Stimulated activated CD8-positive, alpha-beta memory T cell treated with anti-CD3 and anti-CD28 coated beads, Interleukin-15, amount 100 ng/mL, for 48 hours (primary cell): ENCODE measurements at regions not wholly inside any gene's neighbourhood (a gene's known extent, or its start where the extent isn't known, plus 50 kb on each side); places are given as distances from the start of the nearest gene placed in this dataset.

Experiments used
- DNase-seq, 2 donors: peaks; one replicate each; pipeline ENCODE4 v3.0.0-alpha.2; 2020; ENCODE audit warnings: low read depth in 2 of 2

DNA sequence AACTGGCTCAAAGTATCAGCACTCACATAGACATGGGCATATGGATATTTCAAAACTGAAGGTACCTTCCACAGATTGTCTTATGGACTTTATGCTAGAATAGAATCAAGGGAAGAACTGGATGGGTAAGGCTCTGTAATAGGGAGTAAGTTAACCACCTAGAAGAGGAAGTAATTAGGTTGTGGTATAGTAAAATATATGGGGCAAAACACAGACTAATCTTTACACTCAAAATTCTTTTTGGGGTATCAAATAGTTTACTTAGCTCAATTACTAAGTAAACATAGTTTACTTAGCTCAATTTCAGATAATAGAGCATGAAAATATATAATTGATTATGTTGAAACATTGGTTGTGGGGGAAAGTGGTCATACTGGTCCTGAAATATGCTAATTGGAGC is 94.2 kb upstream of the ATXN1 start:
- no peak for DNase-seq

DNA sequence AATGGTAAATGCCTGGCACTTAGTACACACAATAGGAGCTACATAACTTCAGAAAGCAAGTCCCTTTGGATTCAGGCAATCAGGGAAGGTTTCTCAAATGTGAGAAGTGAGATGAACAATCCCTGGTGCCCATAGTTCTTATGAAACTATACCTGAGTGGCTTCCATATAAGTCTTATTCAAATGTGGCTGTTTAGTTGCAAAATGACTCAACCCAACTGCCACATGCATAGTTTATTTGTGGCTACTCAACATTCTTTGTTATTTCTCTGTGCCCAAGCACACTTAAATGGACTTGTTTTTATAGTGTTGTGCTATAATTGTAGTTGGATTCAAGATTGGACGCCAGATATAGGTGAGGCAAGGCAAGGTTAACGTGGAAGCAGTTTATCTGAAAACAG is 93.7 kb upstream of the ATXN1 start:
- no peak for DNase-seq

DNA sequence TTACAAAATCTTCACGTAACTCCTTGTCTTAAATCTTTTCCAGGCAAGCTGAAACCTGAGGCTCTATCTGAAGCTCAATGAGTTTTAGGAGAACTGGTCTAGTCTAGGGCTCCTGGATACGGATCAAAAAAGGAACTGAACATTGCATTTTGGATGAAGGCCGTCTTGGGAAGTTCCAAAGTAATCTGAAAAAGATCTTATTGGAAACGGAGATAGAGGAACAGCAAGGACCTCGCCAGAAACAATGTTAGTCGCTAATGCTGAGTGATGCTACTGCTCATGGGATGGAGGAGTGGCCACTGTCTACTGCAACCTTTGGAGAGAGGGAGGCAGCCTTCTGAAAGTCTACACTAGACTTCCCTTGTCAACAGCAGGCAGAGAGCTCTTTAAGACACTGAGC is 91.4 kb upstream of the ATXN1 start:
- no peak for DNase-seq

DNA sequence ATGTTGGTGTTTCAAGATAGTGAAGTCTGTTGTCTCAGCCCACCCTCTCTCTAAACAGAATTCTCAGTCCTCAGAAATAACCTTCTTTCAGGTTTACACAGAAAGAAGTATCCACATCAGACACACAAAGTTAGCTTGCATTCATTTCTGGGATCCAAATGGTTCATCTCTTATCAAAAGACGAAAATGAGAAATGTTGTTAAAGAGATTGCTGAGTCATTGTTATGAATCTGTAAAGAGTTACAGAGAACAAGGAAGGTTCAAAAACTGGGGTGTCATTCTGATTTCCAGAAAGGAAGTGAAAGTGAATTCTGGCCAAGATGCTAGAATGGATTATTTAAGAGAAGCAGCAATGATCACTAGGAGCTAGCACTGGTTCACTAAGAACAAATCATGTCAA is 90.5 kb upstream of the ATXN1 start:
- DNase-seq, result no peak

DNA sequence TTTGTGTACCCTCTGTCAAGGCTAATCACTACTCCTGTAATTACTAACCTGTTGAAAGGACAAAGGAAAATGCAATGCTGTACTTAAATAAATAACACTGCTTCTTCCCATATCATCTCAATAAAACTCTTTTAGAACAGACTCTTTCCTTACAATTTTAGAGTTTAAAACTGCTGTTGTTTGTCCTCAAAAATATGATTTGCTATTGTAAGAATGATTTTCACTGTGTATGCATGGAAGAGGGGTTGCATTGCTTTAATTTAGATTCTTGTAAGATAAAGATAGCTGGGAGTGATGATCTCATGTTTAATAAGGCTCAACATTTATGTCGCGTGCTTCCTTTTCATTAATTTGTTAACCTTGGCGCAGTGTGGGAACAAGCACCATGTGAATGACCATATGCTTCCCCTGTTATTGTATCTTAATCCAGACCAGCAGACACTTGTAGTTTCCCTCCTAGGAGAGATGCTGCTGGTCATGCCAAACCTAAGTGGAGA is 89.8 kb upstream of the ATXN1 start:
- DNase-seq, result no peak

DNA sequence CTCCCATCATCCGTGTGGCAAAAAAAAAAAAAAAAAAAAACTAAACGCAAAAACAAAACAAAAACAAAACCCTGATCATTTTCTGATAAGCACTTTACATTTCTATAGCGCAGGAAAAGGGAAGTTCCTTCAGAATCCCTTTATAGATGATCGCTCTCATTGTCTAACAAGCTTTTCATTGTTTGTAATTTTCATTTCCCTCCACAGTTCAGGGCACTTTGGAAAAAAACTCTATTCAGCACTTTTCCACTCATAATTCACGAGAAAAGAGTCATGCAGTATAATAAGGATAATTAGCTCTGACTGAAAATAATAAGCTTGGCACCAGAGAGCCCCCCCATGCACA is 89.4 kb upstream of the ATXN1 start:
- DNase-seq, result no peak

DNA sequence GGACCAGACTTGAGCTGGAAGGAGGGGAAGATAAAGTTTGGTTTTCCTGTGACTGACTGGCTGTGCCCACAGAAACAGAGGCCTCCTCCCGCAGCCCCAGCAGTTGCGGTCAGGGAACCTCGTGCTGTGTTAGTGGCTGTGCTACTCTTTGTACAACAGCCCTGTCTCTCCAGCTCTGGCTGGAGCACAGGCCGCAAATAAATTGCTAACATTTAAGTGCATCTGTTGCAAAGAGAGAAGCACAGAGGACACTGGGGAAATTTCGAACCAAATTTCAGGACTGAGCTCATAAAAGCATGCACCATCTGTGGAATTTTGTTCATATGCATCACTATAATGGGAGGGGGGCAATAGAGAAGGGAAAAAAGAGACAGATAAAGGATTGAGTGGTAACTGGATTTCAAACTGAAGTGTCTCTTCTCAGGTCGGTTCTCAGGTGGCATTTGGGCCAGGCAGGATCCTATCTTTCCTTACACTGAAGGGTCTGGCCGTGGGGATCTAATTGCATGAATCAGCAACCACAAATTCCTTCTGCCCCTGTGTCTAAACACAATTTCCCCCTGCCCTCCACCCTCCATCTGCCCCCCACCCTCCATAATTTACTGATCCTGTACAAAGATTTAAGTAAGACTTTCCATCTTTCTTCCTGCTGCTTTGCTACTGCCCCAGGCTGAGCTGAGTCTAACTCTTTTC is 88.9 kb upstream of the ATXN1 start:
- DNase-seq, result no peak

DNA sequence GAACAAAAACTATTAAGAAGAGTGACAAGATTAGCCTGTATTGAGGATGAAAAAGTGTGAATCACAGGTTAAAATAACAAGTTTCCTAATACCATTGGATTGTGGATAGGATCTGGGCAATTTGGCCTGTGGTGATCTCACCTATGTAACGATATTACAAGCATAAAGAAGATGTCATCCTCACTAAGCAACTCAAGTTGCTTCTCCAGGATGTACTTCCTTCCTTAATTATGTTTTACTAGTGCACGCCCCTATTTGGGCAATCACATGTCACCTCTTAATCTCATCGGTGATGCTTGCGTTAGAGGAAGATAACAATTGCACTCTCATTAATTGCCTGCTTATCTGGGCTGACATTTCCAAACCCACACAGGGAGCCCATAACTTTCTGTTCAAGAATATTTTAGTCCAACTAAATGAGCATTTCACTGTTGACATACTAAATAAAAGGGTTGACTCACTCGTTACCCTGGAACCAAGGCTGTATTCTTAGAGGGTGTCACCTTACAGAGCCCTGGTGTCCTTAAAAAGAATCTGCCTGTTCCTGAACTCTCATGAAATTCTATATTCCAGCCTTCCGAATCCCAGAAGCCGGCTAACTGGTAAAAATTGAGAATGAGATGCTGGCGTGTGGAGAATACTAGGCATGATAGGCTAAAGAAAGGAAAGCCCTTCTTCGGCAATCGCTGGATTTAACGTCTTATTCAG is 88.2 kb upstream of the ATXN1 start:
- DNase-seq, result no peak

DNA sequence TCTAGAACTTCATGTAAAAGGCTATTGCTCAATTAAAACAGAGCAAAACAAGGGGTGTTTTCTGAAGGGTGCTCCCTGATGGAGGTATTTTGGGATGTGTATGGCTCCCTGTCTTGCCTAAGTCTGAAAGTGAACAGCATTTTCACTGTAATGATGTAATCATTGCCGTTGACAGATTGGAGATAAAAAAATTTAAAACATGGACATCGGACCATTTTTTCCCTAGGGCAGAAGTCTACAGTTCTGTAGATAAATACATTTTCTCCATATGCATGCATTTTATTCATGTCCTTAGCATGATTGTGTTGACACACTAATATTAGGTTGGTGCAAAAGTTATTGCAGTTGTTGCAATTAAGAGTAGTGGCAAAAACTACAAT is 85.1 kb upstream of the ATXN1 start:
- DNase-seq, result no peak

DNA sequence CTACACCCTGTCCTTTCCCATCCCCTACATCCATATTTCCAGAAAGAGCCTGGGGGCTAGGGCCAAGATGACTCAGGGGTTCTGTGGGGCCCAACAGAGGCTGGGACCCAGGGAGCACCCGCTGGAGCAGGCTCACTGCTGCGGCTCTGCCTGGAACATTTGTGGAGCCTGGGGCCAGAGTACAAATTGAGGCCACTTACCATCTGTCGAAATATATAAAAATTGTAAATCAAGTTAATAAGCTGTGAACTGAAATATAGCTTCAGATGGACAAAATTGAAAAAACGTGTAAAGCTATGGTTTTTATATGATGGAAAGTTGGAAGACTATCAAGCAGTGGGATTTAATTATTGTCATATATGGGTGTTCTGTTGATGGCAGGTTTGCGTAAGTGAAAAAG is 82.9 kb upstream of the ATXN1 start:
- DNase-seq, result no peak

DNA sequence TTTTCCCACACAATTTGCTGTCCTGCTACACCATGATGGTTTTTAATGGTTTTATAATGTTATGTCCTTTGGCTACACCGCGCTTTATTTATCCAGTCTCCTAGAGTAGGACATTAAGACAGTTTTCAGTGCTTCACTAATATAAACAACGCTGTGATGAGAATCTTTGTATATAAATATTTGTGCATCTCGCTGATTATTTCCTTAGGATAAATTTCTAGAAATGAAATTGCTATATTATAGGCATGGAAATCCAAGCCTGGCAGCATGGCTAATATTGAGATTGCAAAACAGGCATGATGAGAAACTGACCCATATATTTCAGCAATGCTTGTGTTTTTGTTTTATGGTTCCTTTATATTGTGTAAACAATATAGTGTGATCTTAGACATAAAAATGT is 81.4 kb upstream of the ATXN1 start:
- DNase-seq, result no peak

DNA sequence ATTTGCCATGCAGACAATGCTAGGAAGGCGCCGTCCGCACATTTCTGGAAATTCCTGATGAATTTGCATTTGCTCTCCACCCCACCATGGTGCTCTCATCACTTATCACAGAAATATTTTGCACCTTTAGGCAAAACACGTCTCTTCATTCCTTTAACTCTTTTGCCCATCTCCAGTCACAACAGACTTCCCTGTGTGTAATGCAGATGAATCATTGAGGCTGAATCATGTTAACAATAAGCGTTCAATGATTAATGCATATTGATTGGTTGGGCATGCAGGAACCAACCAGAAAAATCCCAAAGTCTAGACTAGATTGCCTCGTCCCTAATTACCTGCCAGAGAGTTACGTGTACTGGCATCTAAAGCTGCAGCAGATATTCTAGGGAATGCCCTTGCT is 80.0 kb upstream of the ATXN1 start:
- DNase-seq, result no peak

DNA sequence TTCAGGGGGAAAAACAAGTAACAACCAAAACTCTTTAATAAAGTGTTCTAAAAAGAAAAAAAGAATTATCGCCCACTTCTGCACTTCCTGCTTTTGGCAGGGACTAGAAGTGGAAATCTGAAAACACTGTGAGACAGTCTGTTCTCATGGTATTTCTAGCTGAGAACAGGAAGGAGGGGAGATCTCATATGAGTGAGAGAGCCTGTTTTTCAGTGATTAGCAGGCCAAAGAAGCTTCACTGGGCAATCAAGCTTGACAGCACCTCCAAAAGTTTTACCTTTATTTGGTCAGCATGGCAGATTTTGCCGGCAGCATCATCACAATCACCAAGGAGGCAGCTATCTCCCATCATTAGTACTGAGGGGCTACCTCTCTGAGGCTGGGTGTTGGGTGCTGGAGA is 79.5 kb upstream of the ATXN1 start:
- DNase-seq, result no peak

DNA sequence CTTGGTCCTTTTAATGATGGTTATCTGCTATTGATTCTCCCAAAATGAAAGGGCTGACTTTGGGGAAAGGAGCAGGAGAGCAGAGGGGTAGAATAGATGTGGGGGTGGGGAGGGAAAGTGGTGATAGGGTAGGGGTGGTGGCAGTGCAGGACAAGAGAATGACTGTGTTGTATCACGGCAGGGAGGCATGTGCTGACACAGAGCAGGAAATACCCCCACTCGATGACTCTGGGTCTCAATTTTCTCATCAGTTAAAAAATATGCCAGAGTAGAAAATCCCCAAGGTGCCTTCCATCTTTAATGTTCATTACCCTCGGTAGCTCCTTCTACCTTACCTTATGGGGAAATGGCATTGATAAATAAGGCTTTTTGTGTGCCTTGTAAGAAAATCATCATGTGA is 79.0 kb upstream of the ATXN1 start:
- DNase-seq, result no peak

DNA sequence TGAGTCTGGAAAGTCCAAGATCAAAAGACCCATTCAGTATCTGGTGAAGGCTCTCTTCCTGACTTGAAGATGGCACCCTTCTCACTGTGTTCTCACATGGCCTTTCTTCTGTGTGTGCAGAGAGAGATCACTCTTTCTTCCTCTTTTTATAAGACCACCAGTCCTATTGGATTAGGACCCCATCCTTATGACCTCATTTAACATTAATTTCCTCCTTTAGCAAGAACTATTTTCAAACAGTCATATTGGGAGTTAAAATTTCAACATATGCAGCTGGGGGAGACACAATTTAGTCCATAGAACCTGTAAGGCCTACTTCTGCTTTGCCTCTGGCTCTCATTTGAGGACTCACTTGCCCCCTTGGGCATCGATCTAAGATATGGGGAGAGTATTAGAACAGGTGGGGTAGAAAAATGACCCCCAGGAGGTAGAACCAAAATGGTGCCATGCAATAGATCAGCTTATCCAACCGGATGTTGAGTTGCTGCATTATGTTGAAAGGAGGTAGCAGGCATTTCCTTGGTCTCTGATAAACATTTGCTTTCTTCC is 78.4 kb upstream of the ATXN1 start:
- no peak for DNase-seq

DNA sequence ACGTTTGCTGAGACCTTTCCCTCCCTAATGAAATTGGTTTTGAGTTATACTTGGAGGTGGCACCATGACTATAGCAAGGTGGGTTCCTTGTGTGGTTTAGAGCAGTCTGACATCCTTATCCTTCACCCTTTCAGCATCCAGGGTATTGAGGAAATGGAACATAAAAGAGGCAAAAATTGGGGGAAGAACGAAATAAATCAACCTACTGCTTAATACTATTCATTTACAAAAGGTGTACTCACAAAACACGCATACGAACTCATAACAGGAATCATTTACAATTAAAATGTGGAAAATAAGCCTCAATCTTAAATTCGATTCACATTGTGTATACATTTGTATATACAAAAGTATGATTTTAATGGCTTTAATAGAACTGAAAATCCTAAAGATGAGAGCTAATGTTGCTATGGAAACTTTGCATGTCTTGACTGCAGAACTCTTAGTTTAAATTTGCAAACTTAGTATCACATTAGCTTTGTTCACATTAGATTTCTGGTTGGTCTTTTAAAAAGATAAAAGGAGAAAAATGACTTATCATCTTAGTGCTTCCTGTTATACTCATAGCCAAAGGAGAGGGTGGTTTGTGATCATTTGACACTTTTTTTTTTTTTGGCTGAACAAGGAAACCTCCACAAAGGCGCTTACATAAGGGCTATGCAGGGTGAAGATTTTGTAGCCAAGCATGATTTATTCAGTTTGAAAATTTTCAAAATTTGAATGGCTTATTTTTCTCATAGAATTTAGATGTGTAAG is 76.1 kb upstream of the ATXN1 start:
- no peak for DNase-seq

DNA sequence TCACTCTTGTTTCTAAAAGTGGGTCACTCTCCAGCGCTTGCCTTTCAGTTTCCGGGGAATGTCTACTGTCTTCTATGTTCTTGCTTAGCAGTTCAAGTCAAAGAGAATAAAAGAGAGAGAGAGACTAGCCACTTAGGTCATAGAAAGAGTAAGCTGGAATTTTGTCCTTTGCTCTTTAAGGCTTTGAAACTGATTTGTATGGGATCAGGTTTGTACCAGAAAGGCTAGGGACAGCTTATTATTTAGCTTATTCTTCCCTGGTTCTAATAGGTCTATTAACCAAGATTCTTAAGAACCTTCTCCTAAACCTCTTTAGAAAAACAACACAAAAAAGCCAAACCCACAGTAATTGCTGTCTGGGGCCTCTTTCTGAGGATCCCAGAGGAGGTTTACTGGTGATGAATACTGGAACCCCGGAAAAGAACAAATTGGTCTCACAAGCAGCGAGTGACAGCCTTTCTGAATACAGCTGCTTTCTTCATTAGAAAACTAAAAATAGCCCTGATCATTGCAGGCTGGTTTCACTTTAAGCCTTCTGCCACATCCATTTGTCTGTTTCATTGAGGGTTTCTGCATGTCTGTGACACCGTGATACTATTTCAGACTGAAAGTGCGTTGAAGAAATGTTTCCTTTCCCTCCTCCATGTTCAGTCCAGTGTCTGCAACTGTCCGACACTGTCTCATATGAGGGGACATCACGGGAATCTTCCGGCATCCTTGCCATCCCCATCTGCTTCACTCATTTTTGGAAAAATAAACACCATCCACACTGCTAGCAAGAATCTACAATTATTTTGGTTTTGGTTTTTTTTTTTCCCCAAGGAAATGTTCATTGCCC is 75.1 kb upstream of the ATXN1 start:
- DNase-seq, result no peak

DNA sequence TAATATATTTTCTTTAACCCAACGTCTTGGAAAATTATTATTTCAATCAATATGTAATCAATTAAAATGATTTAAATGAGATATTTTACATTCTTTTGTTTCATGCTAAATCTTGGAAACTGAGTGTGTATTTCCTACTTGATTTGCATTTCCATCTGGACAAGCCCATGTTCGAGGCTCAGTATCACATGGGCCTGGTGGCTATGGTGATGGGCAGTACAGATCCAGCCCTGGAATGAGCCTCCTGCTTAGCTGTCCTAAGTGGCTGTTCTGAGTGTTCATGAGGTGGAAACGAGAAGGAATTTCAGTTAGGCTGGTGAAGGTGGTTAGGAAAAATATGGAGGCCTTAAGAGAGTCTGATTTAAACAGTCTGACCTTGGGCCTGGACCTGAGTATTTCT is 73.0 kb upstream of the ATXN1 start:
- DNase-seq, result no peak

DNA sequence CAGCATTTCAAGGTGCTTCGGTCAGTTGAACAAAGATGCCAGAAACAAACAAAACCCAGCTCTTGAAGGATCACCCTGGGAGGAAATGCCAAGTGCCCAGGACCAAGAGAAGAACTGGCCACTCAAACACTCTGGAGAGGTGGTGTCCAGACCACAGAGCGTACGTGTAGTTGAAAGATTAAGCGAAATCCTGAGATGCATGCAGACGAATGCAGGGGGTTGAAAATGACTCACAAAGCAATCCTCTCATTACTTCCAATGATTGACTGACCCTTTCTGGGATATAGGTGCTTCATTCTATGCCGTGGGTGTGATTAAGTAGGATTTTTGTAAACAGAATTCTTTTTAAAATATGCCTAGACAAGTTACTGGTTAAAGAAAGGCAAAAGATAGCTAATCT is 71.5 kb upstream of the ATXN1 start:
- DNase-seq, result no peak

DNA sequence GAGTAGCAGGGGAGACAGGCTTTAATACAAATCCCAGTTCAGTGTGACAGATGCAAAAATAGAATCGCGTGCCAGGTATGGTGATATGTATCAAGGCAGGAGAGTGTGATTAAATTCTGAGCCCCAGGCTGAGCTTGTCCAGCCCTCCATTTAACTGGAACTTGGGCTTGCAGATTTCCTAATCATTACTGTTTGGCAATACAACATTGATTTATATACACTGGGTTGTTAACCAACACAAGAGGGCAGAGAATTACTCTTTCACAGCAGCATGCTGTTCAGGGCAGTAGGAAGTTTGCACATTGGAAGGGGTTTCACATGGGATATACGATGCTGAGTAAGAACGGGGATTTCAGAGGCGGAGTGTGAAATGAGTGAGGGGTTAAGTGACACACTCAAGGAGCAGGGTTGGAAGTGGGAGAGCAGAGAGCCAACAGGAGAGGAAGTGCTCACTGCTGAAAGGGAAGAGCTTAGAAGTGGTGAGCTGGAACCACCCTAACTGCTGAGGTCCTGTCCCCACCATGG is 70.8 kb upstream of the ATXN1 start:
- DNase-seq, result no peak

DNA sequence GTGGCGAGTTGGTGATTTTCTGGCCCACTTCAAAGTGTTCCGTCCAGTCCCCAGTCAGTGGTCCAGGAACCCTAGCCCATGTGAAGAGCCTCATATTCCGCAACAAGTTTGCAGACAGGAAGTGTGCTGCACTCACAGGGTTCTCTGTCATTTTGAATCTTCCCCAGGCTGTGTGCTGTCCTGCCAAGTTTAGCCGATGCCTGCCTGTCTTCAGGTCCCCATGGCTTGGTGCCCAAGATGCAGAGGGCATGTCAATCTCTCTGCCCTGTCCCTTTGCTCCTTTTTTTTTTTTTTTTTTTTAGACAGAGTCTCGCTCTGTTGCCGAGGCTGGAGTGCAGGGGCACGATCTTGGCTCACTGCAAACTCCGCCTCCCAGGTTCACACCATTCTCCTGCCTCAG is 69.9 kb upstream of the ATXN1 start:
- DNase-seq, result no peak

DNA sequence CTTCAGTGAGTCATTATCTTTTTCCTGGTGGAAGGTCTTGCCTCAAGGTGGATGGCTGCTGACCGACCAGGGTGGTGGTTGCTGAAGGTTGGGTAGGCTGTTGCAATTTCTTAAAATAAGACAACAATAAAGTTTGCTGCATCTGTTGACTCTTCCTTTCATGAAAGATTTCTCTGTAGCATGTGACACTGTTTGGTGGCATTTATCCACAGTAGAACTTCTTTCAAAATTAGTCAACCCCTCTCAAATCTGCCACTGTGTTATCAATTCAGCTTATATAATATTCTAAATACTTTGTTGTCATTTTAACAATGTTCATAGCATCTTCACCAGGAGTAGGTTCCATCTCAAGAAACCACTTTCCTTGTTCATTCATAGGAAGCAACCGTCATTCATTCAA is 66.8 kb upstream of the ATXN1 start:
- DNase-seq, result no peak
